ENCODE measurements at regions not wholly inside any gene's neighbourhood (a gene's known extent, or its start where the extent isn't known, plus 50 kb on each side); places are given as distances from the start of the nearest gene placed in this dataset.

GRCh38 chr5:123868881-123869280 is 356.9 kb downstream of the CSNK1G3 start:
- H3K4me1 ChIP-seq (ENCODE audit: control insufficient read depth in 2 of 2, insufficient read depth in 2 of 2, low read length in 2 of 2), result peaks cover 0 to 2% of the 10 kb centered on the region in 2 donors
- H3K27me3 ChIP-seq (ENCODE audit: control insufficient read depth in 2 of 2, insufficient read depth in 2 of 2, low read length in 2 of 2), result no peaks in the 10 kb centered on the region
- H3K9ac ChIP-seq (ENCODE audit: low read depth in 1 of 2, low read length in 2 of 2), result no peak overlapping the region
- no peak overlapping the region for H3K27ac ChIP-seq (ENCODE audit: low read depth in 2 of 2, low read length in 2 of 2)
- no peak overlapping the region for H3K4me3 ChIP-seq (ENCODE audit: low read length in 2 of 2)
- no peaks in the 10 kb centered on the region for H3K36me3 ChIP-seq (ENCODE audit: control insufficient read depth in 2 of 2, insufficient read depth in 2 of 2, low read length in 2 of 2)
- H3K9me3 ChIP-seq (ENCODE audit: control insufficient read depth in 2 of 2, low read length in 2 of 2), result no peaks in the 10 kb centered on the region

- H3K27ac ChIP-seq (ENCODE audit: low read depth in 2 of 2, low read length in 2 of 2), result no peak overlapping the region
- H3K4me1 ChIP-seq (ENCODE audit: control insufficient read depth in 2 of 2, insufficient read depth in 2 of 2, low read length in 2 of 2), result peaks cover 0 to 2% of the 10 kb centered on the region in 2 donors
- no peak overlapping the region for H3K9ac ChIP-seq (ENCODE audit: low read depth in 1 of 2, low read length in 2 of 2)
- no peaks in the 10 kb centered on the region for H3K9me3 ChIP-seq (ENCODE audit: control insufficient read depth in 2 of 2, low read length in 2 of 2)
- H3K4me3 ChIP-seq (ENCODE audit: low read length in 2 of 2), result no peak overlapping the region
- H3K36me3 ChIP-seq (ENCODE audit: control insufficient read depth in 2 of 2, insufficient read depth in 2 of 2, low read length in 2 of 2), result no peaks in the 10 kb centered on the region
- H3K27me3 ChIP-seq (ENCODE audit: control insufficient read depth in 2 of 2, insufficient read depth in 2 of 2, low read length in 2 of 2), result no peaks in the 10 kb centered on the region
Observed at GRCh38 chr5:123868267-123868666, 356.3 kb downstream of the CSNK1G3 start.

GRCh38 chr5:123865641-123866040 is 353.7 kb downstream of the CSNK1G3 start:
- Histone ChIP-seq H3K4me3 (ENCODE audit: low read length in 2 of 2) (no peak overlapping the region), H3K9me3 (ENCODE audit: control insufficient read depth in 2 of 2, low read length in 2 of 2) (no peaks in the 10 kb centered on the region), H3K27me3 (ENCODE audit: control insufficient read depth in 2 of 2, insufficient read depth in 2 of 2, low read length in 2 of 2) (no peaks in the 10 kb centered on the region), H3K9ac (ENCODE audit: low read depth in 1 of 2, low read length in 2 of 2) (no peak overlapping the region), H3K36me3 (ENCODE audit: control insufficient read depth in 2 of 2, insufficient read depth in 2 of 2, low read length in 2 of 2) (no peaks in the 10 kb centered on the region), H3K27ac (ENCODE audit: low read depth in 2 of 2, low read length in 2 of 2) (no peak overlapping the region), H3K4me1 (ENCODE audit: control insufficient read depth in 2 of 2, insufficient read depth in 2 of 2, low read length in 2 of 2) (peaks cover 0 to 2% of the 10 kb centered on the region in 2 donors)

GRCh38 chr5:123864578-123864977 is 352.6 kb downstream of the CSNK1G3 start:
- no peak overlapping the region for H3K4me3 ChIP-seq (ENCODE audit: low read length in 2 of 2)
- H3K9ac ChIP-seq (ENCODE audit: low read depth in 1 of 2, low read length in 2 of 2), result no peak overlapping the region
- no peaks in the 10 kb centered on the region for H3K27me3 ChIP-seq (ENCODE audit: control insufficient read depth in 2 of 2, insufficient read depth in 2 of 2, low read length in 2 of 2)
- H3K27ac ChIP-seq (ENCODE audit: low read depth in 2 of 2, low read length in 2 of 2), result no peak overlapping the region
- H3K4me1 ChIP-seq (ENCODE audit: control insufficient read depth in 2 of 2, insufficient read depth in 2 of 2, low read length in 2 of 2), result peaks cover 0 to 2% of the 10 kb centered on the region in 2 donors
- H3K9me3 ChIP-seq (ENCODE audit: control insufficient read depth in 2 of 2, low read length in 2 of 2), result no peaks in the 10 kb centered on the region
- no peaks in the 10 kb centered on the region for H3K36me3 ChIP-seq (ENCODE audit: control insufficient read depth in 2 of 2, insufficient read depth in 2 of 2, low read length in 2 of 2)

GRCh38 chr5:123858938-123859337 is 347.0 kb downstream of the CSNK1G3 start:
- Histone ChIP-seq H3K36me3 (ENCODE audit: control insufficient read depth in 2 of 2, insufficient read depth in 2 of 2, low read length in 2 of 2) (no peaks in the 10 kb centered on the region), H3K4me1 (ENCODE audit: control insufficient read depth in 2 of 2, insufficient read depth in 2 of 2, low read length in 2 of 2) (no peaks in the 10 kb centered on the region), H3K9ac (ENCODE audit: low read depth in 1 of 2, low read length in 2 of 2) (no peak overlapping the region), H3K27ac (ENCODE audit: low read depth in 2 of 2, low read length in 2 of 2) (no peak overlapping the region), H3K9me3 (ENCODE audit: control insufficient read depth in 2 of 2, low read length in 2 of 2) (no peaks in the 10 kb centered on the region), H3K27me3 (ENCODE audit: control insufficient read depth in 2 of 2, insufficient read depth in 2 of 2, low read length in 2 of 2) (no peaks in the 10 kb centered on the region), H3K4me3 (ENCODE audit: low read length in 2 of 2) (no peak overlapping the region)

GRCh38 chr5:123856766-123857165 is 344.8 kb downstream of the CSNK1G3 start:
- H3K4me1 ChIP-seq (ENCODE audit: control insufficient read depth in 2 of 2, insufficient read depth in 2 of 2, low read length in 2 of 2), result no peaks in the 10 kb centered on the region
- no peaks in the 10 kb centered on the region for H3K36me3 ChIP-seq (ENCODE audit: control insufficient read depth in 2 of 2, insufficient read depth in 2 of 2, low read length in 2 of 2)
- no peak overlapping the region for H3K27ac ChIP-seq (ENCODE audit: low read depth in 2 of 2, low read length in 2 of 2)
- no peaks in the 10 kb centered on the region for H3K27me3 ChIP-seq (ENCODE audit: control insufficient read depth in 2 of 2, insufficient read depth in 2 of 2, low read length in 2 of 2)
- H3K4me3 ChIP-seq (ENCODE audit: low read length in 2 of 2), result no peak overlapping the region
- H3K9me3 ChIP-seq (ENCODE audit: control insufficient read depth in 2 of 2, low read length in 2 of 2), result no peaks in the 10 kb centered on the region
- H3K9ac ChIP-seq (ENCODE audit: low read depth in 1 of 2, low read length in 2 of 2), result no peak overlapping the region

- no peaks in the 10 kb centered on the region for H3K4me1 ChIP-seq (ENCODE audit: control insufficient read depth in 2 of 2, insufficient read depth in 2 of 2, low read length in 2 of 2)
- no peaks in the 10 kb centered on the region for H3K36me3 ChIP-seq (ENCODE audit: control insufficient read depth in 2 of 2, insufficient read depth in 2 of 2, low read length in 2 of 2)
- H3K9me3 ChIP-seq (ENCODE audit: control insufficient read depth in 2 of 2, low read length in 2 of 2), result no peaks in the 10 kb centered on the region
- no peak overlapping the region for H3K9ac ChIP-seq (ENCODE audit: low read depth in 1 of 2, low read length in 2 of 2)
- H3K27me3 ChIP-seq (ENCODE audit: control insufficient read depth in 2 of 2, insufficient read depth in 2 of 2, low read length in 2 of 2), result no peaks in the 10 kb centered on the region
- no peak overlapping the region for H3K27ac ChIP-seq (ENCODE audit: low read depth in 2 of 2, low read length in 2 of 2)
- no peak overlapping the region for H3K4me3 ChIP-seq (ENCODE audit: low read length in 2 of 2)
Observed at GRCh38 chr5:123855609-123856008, 343.6 kb downstream of the CSNK1G3 start.

- H3K9me3 ChIP-seq (ENCODE audit: control insufficient read depth in 2 of 2, low read length in 2 of 2), result no peaks in the 10 kb centered on the region
- no peak overlapping the region for H3K27ac ChIP-seq (ENCODE audit: low read depth in 2 of 2, low read length in 2 of 2)
- no peak overlapping the region for H3K9ac ChIP-seq (ENCODE audit: low read depth in 1 of 2, low read length in 2 of 2)
- H3K4me3 ChIP-seq (ENCODE audit: low read length in 2 of 2), result no peak overlapping the region
- no peaks in the 10 kb centered on the region for H3K27me3 ChIP-seq (ENCODE audit: control insufficient read depth in 2 of 2, insufficient read depth in 2 of 2, low read length in 2 of 2)
- H3K36me3 ChIP-seq (ENCODE audit: control insufficient read depth in 2 of 2, insufficient read depth in 2 of 2, low read length in 2 of 2), result no peaks in the 10 kb centered on the region
- H3K4me1 ChIP-seq (ENCODE audit: control insufficient read depth in 2 of 2, insufficient read depth in 2 of 2, low read length in 2 of 2), result no peaks in the 10 kb centered on the region
Observed at GRCh38 chr5:123845356-123846100, 333.6 kb downstream of the CSNK1G3 start.

GRCh38 chr5:123844873-123845272 is 332.9 kb downstream of the CSNK1G3 start:
- no peaks in the 10 kb centered on the region for H3K4me1 ChIP-seq (ENCODE audit: control insufficient read depth in 2 of 2, insufficient read depth in 2 of 2, low read length in 2 of 2)
- H3K9ac ChIP-seq (ENCODE audit: low read depth in 1 of 2, low read length in 2 of 2), result no peak overlapping the region
- H3K9me3 ChIP-seq (ENCODE audit: control insufficient read depth in 2 of 2, low read length in 2 of 2), result no peaks in the 10 kb centered on the region
- no peaks in the 10 kb centered on the region for H3K27me3 ChIP-seq (ENCODE audit: control insufficient read depth in 2 of 2, insufficient read depth in 2 of 2, low read length in 2 of 2)
- H3K27ac ChIP-seq (ENCODE audit: low read depth in 2 of 2, low read length in 2 of 2), result no peak overlapping the region
- no peaks in the 10 kb centered on the region for H3K36me3 ChIP-seq (ENCODE audit: control insufficient read depth in 2 of 2, insufficient read depth in 2 of 2, low read length in 2 of 2)
- H3K4me3 ChIP-seq (ENCODE audit: low read length in 2 of 2), result no peak overlapping the region

- Histone ChIP-seq H3K36me3 (ENCODE audit: control insufficient read depth in 2 of 2, insufficient read depth in 2 of 2, low read length in 2 of 2) (no peaks in the 10 kb centered on the region), H3K9me3 (ENCODE audit: control insufficient read depth in 2 of 2, low read length in 2 of 2) (no peaks in the 10 kb centered on the region), H3K27me3 (ENCODE audit: control insufficient read depth in 2 of 2, insufficient read depth in 2 of 2, low read length in 2 of 2) (no peaks in the 10 kb centered on the region), H3K4me3 (ENCODE audit: low read length in 2 of 2) (no peak overlapping the region), H3K27ac (ENCODE audit: low read depth in 2 of 2, low read length in 2 of 2) (no peak overlapping the region), H3K9ac (ENCODE audit: low read depth in 1 of 2, low read length in 2 of 2) (no peak overlapping the region), H3K4me1 (ENCODE audit: control insufficient read depth in 2 of 2, insufficient read depth in 2 of 2, low read length in 2 of 2) (no peaks in the 10 kb centered on the region)
Observed at GRCh38 chr5:123835421-123835820, 323.4 kb downstream of the CSNK1G3 start.

All from mucosa of rectum (tissue), 2 donors.